ENCODE measurements at regions not wholly inside any gene's neighbourhood (a gene's known extent, or its start where the extent isn't known, plus 50 kb on each side); places are given as distances from the start of the nearest gene placed in this dataset.

GRCh38 chr7:67916571-67917436, 920.2 kb downstream of the TYW1 start (continued):
- TF ChIP-seq, protein P1, sequence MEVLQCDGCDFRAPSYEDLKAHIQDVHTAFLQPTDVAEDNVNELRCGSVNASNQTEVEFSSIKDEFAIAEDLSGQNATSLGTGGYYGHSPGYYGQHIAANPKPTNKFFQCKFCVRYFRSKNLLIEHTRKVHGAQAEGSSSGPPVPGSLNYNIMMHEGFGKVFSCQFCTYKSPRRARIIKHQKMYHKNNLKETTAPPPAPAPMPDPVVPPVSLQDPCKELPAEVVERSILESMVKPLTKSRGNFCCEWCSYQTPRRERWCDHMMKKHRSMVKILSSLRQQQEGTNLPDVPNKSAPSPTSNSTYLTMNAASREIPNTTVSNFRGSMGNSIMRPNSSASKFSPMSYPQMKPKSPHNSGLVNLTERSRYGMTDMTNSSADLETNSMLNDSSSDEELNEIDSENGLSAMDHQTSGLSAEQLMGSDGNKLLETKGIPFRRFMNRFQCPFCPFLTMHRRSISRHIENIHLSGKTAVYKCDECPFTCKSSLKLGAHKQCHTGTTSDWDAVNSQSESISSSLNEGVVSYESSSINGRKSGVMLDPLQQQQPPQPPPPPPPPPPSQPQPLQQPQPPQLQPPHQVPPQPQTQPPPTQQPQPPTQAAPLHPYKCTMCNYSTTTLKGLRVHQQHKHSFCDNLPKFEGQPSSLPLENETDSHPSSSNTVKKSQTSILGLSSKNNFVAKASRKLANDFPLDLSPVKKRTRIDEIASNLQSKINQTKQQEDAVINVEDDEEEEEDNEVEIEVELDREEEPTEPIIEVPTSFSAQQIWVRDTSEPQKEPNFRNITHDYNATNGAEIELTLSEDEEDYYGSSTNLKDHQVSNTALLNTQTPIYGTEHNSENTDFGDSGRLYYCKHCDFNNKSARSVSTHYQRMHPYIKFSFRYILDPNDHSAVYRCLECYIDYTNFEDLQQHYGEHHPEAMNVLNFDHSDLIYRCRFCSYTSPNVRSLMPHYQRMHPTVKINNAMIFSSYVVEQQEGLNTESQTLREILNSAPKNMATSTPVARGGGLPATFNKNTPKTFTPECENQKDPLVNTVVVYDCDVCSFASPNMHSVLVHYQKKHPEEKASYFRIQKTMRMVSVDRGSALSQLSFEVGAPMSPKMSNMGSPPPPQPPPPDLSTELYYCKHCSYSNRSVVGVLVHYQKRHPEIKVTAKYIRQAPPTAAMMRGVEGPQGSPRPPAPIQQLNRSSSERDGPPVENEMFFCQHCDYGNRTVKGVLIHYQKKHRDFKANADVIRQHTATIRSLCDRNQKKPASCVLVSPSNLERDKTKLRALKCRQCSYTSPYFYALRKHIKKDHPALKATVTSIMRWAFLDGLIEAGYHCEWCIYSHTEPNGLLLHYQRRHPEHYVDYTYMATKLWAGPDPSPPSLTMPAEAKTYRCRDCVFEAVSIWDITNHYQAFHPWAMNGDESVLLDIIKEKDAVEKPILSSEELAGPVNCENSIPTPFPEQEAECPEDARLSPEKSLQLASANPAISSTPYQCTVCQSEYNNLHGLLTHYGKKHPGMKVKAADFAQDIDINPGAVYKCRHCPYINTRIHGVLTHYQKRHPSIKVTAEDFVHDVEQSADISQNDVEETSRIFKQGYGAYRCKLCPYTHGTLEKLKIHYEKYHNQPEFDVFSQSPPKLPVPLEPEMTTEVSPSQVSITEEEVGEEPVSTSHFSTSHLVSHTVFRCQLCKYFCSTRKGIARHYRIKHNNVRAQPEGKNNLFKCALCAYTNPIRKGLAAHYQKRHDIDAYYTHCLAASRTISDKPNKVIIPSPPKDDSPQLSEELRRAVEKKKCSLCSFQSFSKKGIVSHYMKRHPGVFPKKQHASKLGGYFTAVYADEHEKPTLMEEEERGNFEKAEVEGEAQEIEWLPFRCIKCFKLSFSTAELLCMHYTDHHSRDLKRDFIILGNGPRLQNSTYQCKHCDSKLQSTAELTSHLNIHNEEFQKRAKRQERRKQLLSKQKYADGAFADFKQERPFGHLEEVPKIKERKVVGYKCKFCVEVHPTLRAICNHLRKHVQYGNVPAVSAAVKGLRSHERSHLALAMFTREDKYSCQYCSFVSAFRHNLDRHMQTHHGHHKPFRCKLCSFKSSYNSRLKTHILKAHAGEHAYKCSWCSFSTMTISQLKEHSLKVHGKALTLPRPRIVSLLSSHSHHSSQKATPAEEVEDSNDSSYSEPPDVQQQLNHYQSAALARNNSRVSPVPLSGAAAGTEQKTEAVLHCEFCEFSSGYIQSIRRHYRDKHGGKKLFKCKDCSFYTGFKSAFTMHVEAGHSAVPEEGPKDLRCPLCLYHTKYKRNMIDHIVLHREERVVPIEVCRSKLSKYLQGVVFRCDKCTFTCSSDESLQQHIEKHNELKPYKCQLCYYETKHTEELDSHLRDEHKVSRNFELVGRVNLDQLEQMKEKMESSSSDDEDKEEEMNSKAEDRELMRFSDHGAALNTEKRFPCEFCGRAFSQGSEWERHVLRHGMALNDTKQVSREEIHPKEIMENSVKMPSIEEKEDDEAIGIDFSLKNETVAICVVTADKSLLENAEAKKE (CRISPR knock-in tag; IDR thresholded peaks at IDR 0.05), result no peak
- TF ChIP-seq, protein P2, sequence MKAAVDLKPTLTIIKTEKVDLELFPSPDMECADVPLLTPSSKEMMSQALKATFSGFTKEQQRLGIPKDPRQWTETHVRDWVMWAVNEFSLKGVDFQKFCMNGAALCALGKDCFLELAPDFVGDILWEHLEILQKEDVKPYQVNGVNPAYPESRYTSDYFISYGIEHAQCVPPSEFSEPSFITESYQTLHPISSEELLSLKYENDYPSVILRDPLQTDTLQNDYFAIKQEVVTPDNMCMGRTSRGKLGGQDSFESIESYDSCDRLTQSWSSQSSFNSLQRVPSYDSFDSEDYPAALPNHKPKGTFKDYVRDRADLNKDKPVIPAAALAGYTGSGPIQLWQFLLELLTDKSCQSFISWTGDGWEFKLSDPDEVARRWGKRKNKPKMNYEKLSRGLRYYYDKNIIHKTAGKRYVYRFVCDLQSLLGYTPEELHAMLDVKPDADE (IDR thresholded peaks at IDR 0.05), result no peak
- no peak for TF ChIP-seq ZNF114 (CRISPR knock-in tag; IDR thresholded peaks at IDR 0.05)

DNA sequence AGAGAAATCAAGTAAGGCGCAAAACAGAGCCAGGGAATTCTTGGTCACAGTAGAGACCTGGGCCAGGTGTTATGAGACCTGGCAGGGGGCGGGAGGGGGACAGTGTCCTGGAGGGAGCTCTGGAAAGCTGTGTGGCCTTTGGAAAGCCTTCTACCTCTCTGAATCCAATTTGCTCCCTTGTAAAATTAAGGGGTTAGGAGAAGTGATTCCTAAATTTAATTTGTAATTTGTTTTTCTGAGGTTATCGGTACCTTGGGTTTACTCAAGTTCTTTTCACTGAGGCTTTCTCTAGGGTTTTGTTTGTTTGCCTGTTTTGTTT, 920.8 kb downstream of the TYW1 start:
- H3K4me3 Mint-ChIP-seq, result no peak overlapping the region
- no peaks in the 10 kb centered on the region; the same call in 1 of the 2 replicates for H3K36me3 ChIP-seq (ENCODE audit: insufficient read depth)
- H3K4me2 ChIP-seq, result no peak overlapping the region
- H3K9me3 Mint-ChIP-seq, result peaks cover 98% of the 10 kb centered on the region
- no peak overlapping the region for H3K4me3 ChIP-seq
- H3K27me3 ChIP-seq (ENCODE audit: insufficient read depth), result no peaks in the 10 kb centered on the region
- no peak overlapping the region for H3K27ac Mint-ChIP-seq
- peaks cover 45% of the 10 kb centered on the region; the same call in 2 of the 3 replicates for H3K36me3 Mint-ChIP-seq (ENCODE audit: low read depth)
- no peaks in the 10 kb centered on the region for H4K20me1 ChIP-seq (replicated peaks; ENCODE audit: insufficient read depth)
- ATAC-seq (no peak), DNase-seq (ENCODE audit: low spot score) (no peak)
- H3K27me3 Mint-ChIP-seq (ENCODE audit: insufficient read depth, low read depth, poor library complexity), result peaks cover 3% of the 10 kb centered on the region
- H3K27ac ChIP-seq (ENCODE audit: low read depth), result no peak overlapping the region
- no peaks in the 10 kb centered on the region for H3K79me2 ChIP-seq (replicated peaks; ENCODE audit: insufficient read depth)
- H3K4me1 ChIP-seq (ENCODE audit: insufficient read depth), result no peaks in the 10 kb centered on the region
- TF ChIP-seq, protein P3, sequence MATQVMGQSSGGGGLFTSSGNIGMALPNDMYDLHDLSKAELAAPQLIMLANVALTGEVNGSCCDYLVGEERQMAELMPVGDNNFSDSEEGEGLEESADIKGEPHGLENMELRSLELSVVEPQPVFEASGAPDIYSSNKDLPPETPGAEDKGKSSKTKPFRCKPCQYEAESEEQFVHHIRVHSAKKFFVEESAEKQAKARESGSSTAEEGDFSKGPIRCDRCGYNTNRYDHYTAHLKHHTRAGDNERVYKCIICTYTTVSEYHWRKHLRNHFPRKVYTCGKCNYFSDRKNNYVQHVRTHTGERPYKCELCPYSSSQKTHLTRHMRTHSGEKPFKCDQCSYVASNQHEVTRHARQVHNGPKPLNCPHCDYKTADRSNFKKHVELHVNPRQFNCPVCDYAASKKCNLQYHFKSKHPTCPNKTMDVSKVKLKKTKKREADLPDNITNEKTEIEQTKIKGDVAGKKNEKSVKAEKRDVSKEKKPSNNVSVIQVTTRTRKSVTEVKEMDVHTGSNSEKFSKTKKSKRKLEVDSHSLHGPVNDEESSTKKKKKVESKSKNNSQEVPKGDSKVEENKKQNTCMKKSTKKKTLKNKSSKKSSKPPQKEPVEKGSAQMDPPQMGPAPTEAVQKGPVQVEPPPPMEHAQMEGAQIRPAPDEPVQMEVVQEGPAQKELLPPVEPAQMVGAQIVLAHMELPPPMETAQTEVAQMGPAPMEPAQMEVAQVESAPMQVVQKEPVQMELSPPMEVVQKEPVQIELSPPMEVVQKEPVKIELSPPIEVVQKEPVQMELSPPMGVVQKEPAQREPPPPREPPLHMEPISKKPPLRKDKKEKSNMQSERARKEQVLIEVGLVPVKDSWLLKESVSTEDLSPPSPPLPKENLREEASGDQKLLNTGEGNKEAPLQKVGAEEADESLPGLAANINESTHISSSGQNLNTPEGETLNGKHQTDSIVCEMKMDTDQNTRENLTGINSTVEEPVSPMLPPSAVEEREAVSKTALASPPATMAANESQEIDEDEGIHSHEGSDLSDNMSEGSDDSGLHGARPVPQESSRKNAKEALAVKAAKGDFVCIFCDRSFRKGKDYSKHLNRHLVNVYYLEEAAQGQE (IDR thresholded peaks at IDR 0.05; ENCODE audit: unreplicated experiment), result no peak
- TF ChIP-seq CTCF (conservative IDR thresholded peaks at IDR 0.05; ENCODE audit: low read depth in 2 of 2) (no peak), NANOG (IDR thresholded peaks at IDR 0.05; ENCODE audit: borderline replicate concordance) (no peak)
- TF ChIP-seq, protein P2 (IDR thresholded peaks at IDR 0.05), result no peak
- no peaks in the 10 kb centered on the region for H3K4me1 Mint-ChIP-seq
- H3K9me2 ChIP-seq (ENCODE audit: insufficient read depth), result no peaks in the 10 kb centered on the region
- H2AFZ ChIP-seq, result no peak overlapping the region
- no peaks in the 10 kb centered on the region for H3F3A ChIP-seq (replicated peaks; ENCODE audit: low read depth)
